GM12878 (cell line): ENCODE measurements at regions not wholly inside any gene's neighbourhood (a gene's known extent, or its start where the extent isn't known, plus 50 kb on each side); places are given as distances from the start of the nearest gene placed in this dataset.

ENCODE experiments used
- ATAC-seq: fragments of 200-7000 bp; cut with Tn5 transposase; 3 replicates; pipeline ENCODE4 v1.9.1; 2020; ENCODE audit warnings: mild to moderate bottlenecking, moderate library complexity
- BruUV-seq: library from RNA; stranded (reverse); fragments of 400-500 nt; replicated peaks from 2 replicates; lab custom pipeline; 2021; lab: Mats Ljungman, UMichigan
- CTCF ChIA-PET: fragments of 300-600 bp; sonication (Branson Sonifier 250); formaldehyde crosslinking; extraction: SDS; loops from one replicate; lab custom pipeline; 2021; ENCODE audit warnings: inconsistent platforms; lab: Yijun Ruan, JAX
- POLR2A ChIA-PET: fragments of 350-600 bp; formaldehyde crosslinking; extraction: SDS; loops from one replicate; lab custom pipeline; 2021; ENCODE audit warnings: inconsistent platforms; lab: Charles Lee
- RAD21 ChIA-PET: fragments of 300-600 bp; sonication (Branson Sonifier 250); formaldehyde crosslinking; loops from one replicate; lab custom pipeline; 2023; ENCODE audit warnings: antibody characterized with exemption; ENCODE audit not compliant: unreplicated experiment; lab: Charles Lee
- SMC1A ChIA-PET: fragments of 300-600 bp; sonication (Branson Sonifier 250); formaldehyde crosslinking; loops from one replicate; lab custom pipeline; 2023; ENCODE audit not compliant: unreplicated experiment, uncharacterized antibody; lab: Charles Lee
- DNase-seq: peaks from one replicate; pipeline ENCODE4 v3.0.0-alpha.2; 2011; ENCODE audit warnings: low read depth, low spot score
- FAIRE-seq: peaks from 3 replicates; lab custom pipeline; 2011; peaks lifted over from hg19 to GRCh38; lab: Jason Lieb, UNC
- H2AFZ ChIP-seq: 2 replicates; pipeline ENCODE4 v1.6.0; 2011; ENCODE audit warnings: low read depth, low read length, control low read depth; ENCODE audit not compliant: control insufficient read depth
- H3K27ac ChIP-seq: 2 replicates; pipeline ENCODE4 v1.5.1; 2011; ENCODE audit warnings: control low read depth; ENCODE audit not compliant: control insufficient read depth, insufficient read depth
- H3K27me3 ChIP-seq, 2 experiments: replicated peaks in 1 of 2; 2 replicates each; pipeline versions ENCODE4 v1.6.0 to v1.6.1; 2011; ENCODE audit warnings: low read length in 1 of 2; ENCODE audit not compliant: control insufficient read depth in 2 of 2, insufficient read depth in 2 of 2
- H3K36me3 ChIP-seq, 2 experiments: 2 replicates each; pipeline ENCODE4 v1.5.1; 2011; ENCODE audit warnings: low read length in 1 of 2; ENCODE audit not compliant: control insufficient read depth in 2 of 2, insufficient read depth in 2 of 2
- H3K4me1 ChIP-seq: 2 replicates; pipeline ENCODE4 v1.6.1; 2011; ENCODE audit warnings: mild to moderate bottlenecking, low read length, moderate library complexity, mixed read lengths; ENCODE audit not compliant: control insufficient read depth, insufficient read depth
- H3K4me2 ChIP-seq: 2 replicates; pipeline ENCODE4 v1.6.0; 2011; ENCODE audit warnings: control low read depth; ENCODE audit not compliant: control insufficient read depth, insufficient read depth
- H3K4me3 ChIP-seq: fragments of 200-600 bp; sonication (generic); 2 replicates; pipeline ENCODE4 v1.5.1; 2016
- H3K79me2 ChIP-seq: 2 replicates; pipeline ENCODE4 v1.6.0; 2011; ENCODE audit warnings: low read length; ENCODE audit not compliant: control insufficient read depth, insufficient read depth
- H3K9ac ChIP-seq: 2 replicates; pipeline ENCODE4 v1.8.0; 2011; ENCODE audit warnings: low read length, control low read depth, mixed read lengths; ENCODE audit not compliant: control insufficient read depth, insufficient read depth
- H3K9me3 ChIP-seq: replicated peaks from 3 replicates; pipeline ENCODE4 v1.5.1; 2011; ENCODE audit warnings: mild to moderate bottlenecking, low read length; ENCODE audit not compliant: control insufficient read depth, insufficient read depth
- H4K20me1 ChIP-seq: 2 replicates; pipeline ENCODE4 v1.6.0; 2011; ENCODE audit not compliant: control insufficient read depth, insufficient read depth
- CBX3 ChIP-seq: fragments of 200-600 bp; sonication (generic); IDR thresholded peaks from 2 replicates; pipeline ENCODE4 v1.6.1; 2016; ENCODE audit warnings: low read depth, borderline replicate concordance
- E2F8 ChIP-seq: fragments of 450-650 bp; IDR thresholded peaks from 2 replicates; pipeline ENCODE4 v1.6.1; 2018; ENCODE audit warnings: mild to moderate bottlenecking, low read depth, moderate library complexity; ENCODE audit not compliant: partially characterized antibody
- IRF4 ChIP-seq: IDR thresholded peaks from 2 replicates; pipeline ENCODE4 v1.6.1; 2011; ENCODE audit warnings: low read depth, low read length
- PKNOX1 ChIP-seq: fragments of 450-650 bp; IDR thresholded peaks from 2 replicates; pipeline ENCODE4 v1.6.1; 2016; ENCODE audit warnings: mild to moderate bottlenecking
- POLR2A ChIP-seq: IDR thresholded peaks from 2 replicates; pipeline ENCODE4 v1.6.1; 2011; ENCODE audit warnings: low read depth, mild to moderate bottlenecking, low read length
- POLR2AphosphoS5 ChIP-seq: IDR thresholded peaks from 2 replicates; pipeline ENCODE4 v1.6.1; 2011; ENCODE audit warnings: mild to moderate bottlenecking, low read length, inconsistent platforms
- RELA ChIP-seq: fragments of 450-650 bp; IDR thresholded peaks from 2 replicates; pipeline ENCODE4 v1.8.0; 2014; ENCODE audit warnings: borderline replicate concordance; ENCODE audit not compliant: partially characterized antibody
- REST ChIP-seq: IDR thresholded peaks from 2 replicates; pipeline ENCODE4 v1.6.1; 2012; ENCODE audit warnings: mild to moderate bottlenecking, low read depth, low read length
- SMARCA5 ChIP-seq: fragments of 450-650 bp; IDR thresholded peaks from 2 replicates; pipeline ENCODE4 v1.6.1; 2017; ENCODE audit warnings: mild to moderate bottlenecking
- SRF ChIP-seq, 2 experiments: IDR thresholded peaks; 2 replicates each; pipeline ENCODE4 v1.6.1; 2011; ENCODE audit warnings: low read depth in 2 of 2, low read length in 2 of 2, mild to moderate bottlenecking in 1 of 2, moderate library complexity in 1 of 2
- WGBS: methylation state at CpG from one replicate; pipeline ENCODE4 v1.1.6; 2016; ENCODE audit warnings: low lambda C conversion rate; ENCODE audit not compliant: insufficient replicate concordance, insufficient coverage; ENCODE audit errors: missing lambda C conversion rate; 5-methylcytosine and 5-hydroxymethylcytosine counted together
- in situ Hi-C: fragments of 300-500 bp; cut with MboI; formaldehyde crosslinking; loops from 9 replicates; pipeline ENCODE4 v1.14.3; 2018; ENCODE audit warnings: mixed read lengths
- intact Hi-C: fragments of 100-400 bp; cut with micrococcal nuclease; formaldehyde crosslinking; loops from one replicate; pipeline ENCODE4 v1.14.2; 2022; ENCODE audit not compliant: unreplicated experiment
- TF ChIP-seq, protein P1 (sequence below): IDR thresholded peaks from 2 replicates; pipeline ENCODE4 v1.6.1; 2012; ENCODE audit warnings: low read depth, low read length, improper control_type of control experiment
- TF ChIP-seq, protein P2 (sequence below): IDR thresholded peaks from 2 replicates; pipeline ENCODE4 v1.6.1; 2011; ENCODE audit warnings: mild to moderate bottlenecking, low read depth, low read length, moderate library complexity; ENCODE audit not compliant: insufficient replicate concordance

GRCh38 chr12:130093380-130093779, 68.9 kb upstream of the FZD10 start (continued):
- no peak for TF ChIP-seq REST
- TF ChIP-seq, all 136 proteins: peak for 0

GRCh38 chr12:130097342-130097741, 64.9 kb upstream of the FZD10 start:
- H3K9ac ChIP-seq: no peak overlapping the region
- RAD21 ChIA-PET: no interaction called here

More at GRCh38 chr12:130097342-130097741, 64.9 kb upstream of the FZD10 start:
- ChIA-PET POLR2A (no interaction called here), SMC1A (no interaction called here), CTCF (no interaction called here)
- Histone ChIP-seq H3K9me3 (no peaks in the 10 kb centered on the region; the same call in 2 of the 3 replicates), H2AFZ (no peak overlapping the region), H4K20me1 (no peaks in the 10 kb centered on the region), H3K79me2 (no peaks in the 10 kb centered on the region), H3K27me3 (no peaks in the 10 kb centered on the region), H3K4me2 (no peak overlapping the region), H3K36me3 (no peaks in the 10 kb centered on the region), H3K4me3 (no peak overlapping the region), H3K4me1 (no peaks in the 10 kb centered on the region), H3K27ac (no peak overlapping the region)
- 21% methylated on average over 8 of the region's 8 CpGs for WGBS
- BruUV-seq: no TSS peak
- DNase-seq: no peak
- ATAC-seq: no peak
- no peak for TF ChIP-seq POLR2AphosphoS5
- no peak for TF ChIP-seq POLR2A
- no peak for TF ChIP-seq SRF (IDR thresholded peaks at IDR 0.05; ENCODE audit: low read depth in 2 of 2, low read length in 2 of 2)
- TF ChIP-seq, protein P1, sequence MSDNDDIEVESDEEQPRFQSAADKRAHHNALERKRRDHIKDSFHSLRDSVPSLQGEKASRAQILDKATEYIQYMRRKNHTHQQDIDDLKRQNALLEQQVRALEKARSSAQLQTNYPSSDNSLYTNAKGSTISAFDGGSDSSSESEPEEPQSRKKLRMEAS: no peak
- no peak for TF ChIP-seq CBX3
- no peak for TF ChIP-seq SMARCA5
- no peak for TF ChIP-seq IRF4
- TF ChIP-seq E2F8: no peak
- TF ChIP-seq, protein P2, sequence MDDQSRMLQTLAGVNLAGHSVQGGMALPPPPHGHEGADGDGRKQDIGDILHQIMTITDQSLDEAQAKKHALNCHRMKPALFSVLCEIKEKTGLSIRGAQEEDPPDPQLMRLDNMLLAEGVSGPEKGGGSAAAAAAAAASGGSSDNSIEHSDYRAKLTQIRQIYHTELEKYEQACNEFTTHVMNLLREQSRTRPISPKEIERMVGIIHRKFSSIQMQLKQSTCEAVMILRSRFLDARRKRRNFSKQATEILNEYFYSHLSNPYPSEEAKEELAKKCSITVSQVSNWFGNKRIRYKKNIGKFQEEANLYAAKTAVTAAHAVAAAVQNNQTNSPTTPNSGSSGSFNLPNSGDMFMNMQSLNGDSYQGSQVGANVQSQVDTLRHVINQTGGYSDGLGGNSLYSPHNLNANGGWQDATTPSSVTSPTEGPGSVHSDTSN: no peak
- no peak for TF ChIP-seq PKNOX1
- TF ChIP-seq RELA: no peak
- intact Hi-C loops (no loop called here), in situ Hi-C loops (no loop called here)
- no peak for FAIRE-seq
